HEK293T (cell line): ENCODE measurements at regions not wholly inside any gene's neighbourhood (a gene's known extent, or its start where the extent isn't known, plus 50 kb on each side); places are given as distances from the start of the nearest gene placed in this dataset.

Experiments
- ARNT ChIP-seq: fragments of 450-650 bp; IDR thresholded peaks from 2 replicates; pipeline ENCODE4 v1.6.1; 2017; ENCODE audit warnings: mild to moderate bottlenecking
- ELF4 ChIP-seq: fragments of 450-650 bp; IDR thresholded peaks from 2 replicates; pipeline ENCODE4 v1.6.1; 2017; ENCODE audit warnings: antibody characterized with exemption
- FOXM1 ChIP-seq: fragments of 450-650 bp; IDR thresholded peaks from 2 replicates; pipeline ENCODE4 v1.6.1; 2017; ENCODE audit warnings: mild to moderate bottlenecking, borderline replicate concordance
- HDGF ChIP-seq: fragments of 450-650 bp; IDR thresholded peaks from 2 replicates; pipeline ENCODE4 v1.6.1; 2017; ENCODE audit warnings: antibody characterized with exemption, borderline replicate concordance
- NFRKB ChIP-seq: fragments of 450-650 bp; IDR thresholded peaks from 2 replicates; pipeline ENCODE4 v1.6.1; 2016; ENCODE audit warnings: mild to moderate bottlenecking, moderate library complexity
- SP1 ChIP-seq: fragments of 450-650 bp; IDR thresholded peaks from 2 replicates; pipeline ENCODE4 v1.6.1; 2017
- ZNF384 ChIP-seq: fragments of 450-650 bp; IDR thresholded peaks from 2 replicates; pipeline ENCODE4 v1.6.1; 2016

DNA sequence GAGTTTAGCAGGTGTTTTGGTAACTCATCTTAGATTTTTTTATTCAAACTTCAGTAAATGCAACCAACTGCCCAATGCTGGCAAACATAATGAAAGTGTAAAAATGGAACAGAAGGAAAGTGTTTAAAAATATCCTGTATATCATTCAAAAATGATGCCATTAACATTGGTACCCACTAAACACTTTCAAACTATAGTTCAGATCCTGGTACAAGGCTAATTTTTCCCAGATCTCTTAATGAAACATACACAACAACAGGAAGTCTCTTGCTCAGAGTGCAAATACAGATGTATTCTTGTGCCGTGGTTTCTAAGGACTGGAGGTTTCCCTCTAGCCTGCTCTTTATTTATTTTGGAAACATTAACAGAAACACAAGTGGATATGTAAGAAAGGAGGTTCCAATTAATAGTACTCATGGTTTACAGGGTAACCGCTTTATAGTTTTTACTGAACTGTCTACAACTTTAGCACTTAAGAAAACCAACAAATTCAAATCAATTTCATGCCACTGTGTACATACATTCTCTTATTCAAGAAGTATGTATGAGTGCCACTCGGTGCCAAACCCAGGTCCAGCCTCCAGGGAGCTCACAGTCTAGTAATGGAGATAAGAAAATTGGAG is 176.0 kb upstream of the AKR1E2 start:
- TF ChIP-seq FOXM1, result no peak
- no peak for TF ChIP-seq ZNF384
- no peak for TF ChIP-seq HDGF
- TF ChIP-seq ELF4, result no peak
- TF ChIP-seq ARNT, result no peak
- TF ChIP-seq NFRKB, result no peak
- TF ChIP-seq SP1, result no peak
